Epithelial cell of prostate (primary cell): ENCODE measurements at regions not wholly inside any gene's neighbourhood (a gene's known extent, or its start where the extent isn't known, plus 50 kb on each side); places are given as distances from the start of the nearest gene placed in this dataset.
"Not testable (repeated sequence)": the region's sequence is repeated elsewhere in the genome, so short reads cannot be mapped to it uniquely, and the experiment has no call there.

ENCODE experiments used
- DNase-seq: peaks from one replicate; pipeline ENCODE4 v3.0.0-alpha.2; 2011; ENCODE audit warnings: low read depth, low spot score
- H3K27ac ChIP-seq: fragments of 450-650 bp; 2 replicates; pipeline ENCODE4 v1.5.1; 2017; ENCODE audit warnings: mild to moderate bottlenecking

DNA sequence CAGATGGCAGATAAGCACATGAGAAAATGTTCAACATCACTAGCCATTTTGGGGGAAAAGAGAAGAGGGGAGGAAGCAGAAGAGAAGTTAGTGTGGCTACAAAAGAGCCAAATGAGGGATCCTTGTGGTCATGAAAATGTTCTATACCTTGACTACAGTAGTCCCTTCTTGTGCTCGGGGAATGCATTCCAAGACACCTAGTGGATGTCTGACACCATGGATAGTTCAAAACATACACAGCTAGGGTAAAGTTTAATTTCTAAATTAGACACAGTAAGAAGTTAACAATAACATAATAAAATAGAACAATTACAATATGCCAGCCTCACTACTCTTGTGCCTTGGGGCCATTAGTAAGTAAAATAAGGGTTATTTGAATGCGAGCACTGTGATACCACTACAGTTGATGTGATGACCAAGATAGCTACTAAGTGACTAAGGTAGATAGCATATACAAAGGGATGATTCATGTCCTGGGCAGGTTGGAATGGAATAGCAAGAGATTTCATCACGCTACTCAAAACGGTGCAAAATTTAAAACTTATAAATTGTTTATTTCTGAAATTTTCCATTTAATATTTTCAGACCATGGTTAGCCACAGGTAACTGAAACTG is 344.1 kb downstream of the NR2F1-AS1 start:
- peak; percentile 12 for DNase-seq
- H3K27ac ChIP-seq: peak overlapping the region; percentile 9

DNA sequence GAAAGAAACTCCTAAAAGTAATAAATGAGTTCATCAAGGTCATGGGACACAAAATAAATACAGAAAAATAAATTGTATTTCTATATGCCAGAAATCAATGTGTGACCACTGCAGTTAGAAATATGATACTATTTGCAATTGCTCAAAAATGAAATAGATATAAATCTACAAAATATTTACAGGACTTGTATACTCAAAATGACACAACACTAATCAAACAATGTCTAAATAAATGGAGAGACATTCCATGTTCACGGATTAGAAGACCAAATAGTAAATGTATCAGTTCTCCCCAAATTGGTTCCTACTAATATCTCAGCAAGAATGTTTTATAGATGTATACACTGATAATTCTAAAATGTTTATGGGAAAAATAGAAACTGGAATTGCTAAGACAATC is 345.3 kb downstream of the NR2F1-AS1 start:
- DNase-seq: no peak
- no peak overlapping the region for H3K27ac ChIP-seq

DNA sequence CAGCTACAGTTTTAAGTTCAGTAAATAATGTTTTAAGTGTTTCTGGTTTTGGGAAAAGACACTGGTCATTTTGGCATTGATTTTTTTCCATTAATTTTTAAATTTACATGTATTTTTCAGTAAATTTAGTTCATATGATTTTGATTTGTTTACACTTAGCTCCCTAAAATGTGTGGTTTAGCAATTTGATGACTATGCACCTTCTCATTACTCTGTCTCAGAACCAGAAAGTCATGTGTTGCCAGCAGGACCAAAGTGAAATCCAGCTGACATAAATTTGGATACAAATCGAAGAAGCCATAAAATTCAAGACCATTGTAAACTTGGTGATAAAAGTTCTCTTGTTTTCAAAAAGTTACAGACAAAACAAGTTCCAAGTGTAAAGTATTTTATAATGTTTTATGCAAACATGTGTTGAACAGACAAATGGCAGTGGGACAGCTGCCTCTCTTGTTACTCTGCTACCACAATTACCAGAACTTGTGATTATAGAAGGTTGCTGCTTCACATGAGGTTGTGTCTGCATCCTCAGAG is 354.8 kb downstream of the NR2F1-AS1 start:
- no peak for DNase-seq
- H3K27ac ChIP-seq: no peak overlapping the region

GRCh38 chr5:93225748-93226147 is 355.3 kb downstream of the NR2F1-AS1 start:
- no peak overlapping the region for H3K27ac ChIP-seq
- no peak for DNase-seq

DNA sequence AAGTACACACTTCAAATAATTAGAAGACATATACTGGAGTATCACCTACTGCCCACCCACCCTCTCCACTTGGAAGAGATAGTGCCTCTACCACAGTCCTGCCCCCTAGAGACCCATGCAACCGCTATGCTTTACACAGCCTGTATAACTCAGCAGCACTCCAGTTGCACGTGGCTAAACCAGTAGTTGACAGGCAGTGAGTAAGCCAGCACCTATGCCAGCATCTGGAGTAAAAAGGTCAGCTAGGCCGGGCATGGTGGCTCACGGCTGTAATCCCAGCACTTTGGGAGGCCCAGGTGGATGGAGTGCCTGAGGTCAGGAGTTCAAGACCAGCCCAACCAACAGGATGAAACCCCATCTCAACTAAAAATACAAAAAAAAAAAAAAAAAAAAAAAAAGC is 356.4 kb downstream of the NR2F1-AS1 start:
- DNase-seq: no peak
- no peak overlapping the region for H3K27ac ChIP-seq

- DNase-seq: no peak
- no peak overlapping the region for H3K27ac ChIP-seq
These were observed 359.2 kb downstream of the NR2F1-AS1 start for GRCh38 chr5:93221773-93222172.

DNA sequence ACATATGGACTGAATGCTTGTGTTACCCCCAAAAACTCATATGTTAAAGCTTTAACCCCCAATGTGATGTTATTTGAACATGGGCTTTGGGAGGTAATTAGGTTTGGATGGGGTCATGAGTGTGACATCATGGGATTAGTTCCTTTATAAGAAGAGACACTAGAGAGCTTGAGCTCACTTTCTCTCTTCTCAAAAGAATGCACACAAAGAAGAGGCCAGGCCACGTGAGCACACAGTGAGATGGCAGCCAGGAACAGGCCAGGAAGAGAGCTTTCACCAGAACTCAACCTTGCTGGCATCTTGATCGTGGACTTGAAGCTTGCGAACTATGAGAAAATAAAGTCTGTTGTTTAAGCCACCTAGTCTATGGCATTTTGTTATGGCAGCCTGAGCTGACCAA is 360.6 kb downstream of the NR2F1-AS1 start:
- no peak overlapping the region for H3K27ac ChIP-seq
- DNase-seq: no peak

GRCh38 chr5:93219641-93220145 is 361.3 kb downstream of the NR2F1-AS1 start:
- DNase-seq: no peak
- H3K27ac ChIP-seq: no peak overlapping the region

DNA sequence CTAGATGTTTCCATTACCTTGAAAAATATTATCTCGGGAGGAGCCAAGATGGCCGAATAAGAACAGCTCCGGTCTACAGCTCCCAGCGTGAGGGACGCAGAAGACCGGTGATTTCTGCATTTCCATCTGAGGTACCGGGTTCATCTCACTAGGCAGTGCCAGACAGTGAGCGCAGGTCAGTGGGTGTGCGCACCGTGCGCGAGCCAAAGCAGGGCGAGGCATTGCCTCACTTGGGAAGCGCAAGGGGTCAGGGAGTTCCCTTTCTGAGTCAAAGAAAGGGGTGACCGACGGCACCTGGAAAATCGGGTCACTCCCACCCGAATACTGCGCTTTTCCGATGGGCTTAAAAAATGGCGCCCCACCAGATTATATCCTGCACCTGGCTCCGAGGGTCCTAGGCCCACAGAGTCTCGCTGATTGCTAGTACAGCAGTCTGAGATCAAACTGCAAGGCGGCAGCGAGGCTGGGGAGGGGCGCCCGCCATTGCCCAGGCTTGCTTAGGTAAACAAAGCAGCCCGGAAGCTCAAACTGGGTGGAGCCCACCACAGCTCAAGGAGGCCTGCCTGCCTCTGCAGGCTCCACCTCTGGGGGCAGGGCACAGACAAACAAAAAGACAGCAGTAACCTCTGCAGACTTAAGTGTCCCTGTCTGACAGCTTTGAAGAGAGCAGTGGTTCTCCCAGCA is 367.8 kb downstream of the NR2F1-AS1 start:
- not testable (repeated sequence) for H3K27ac ChIP-seq, DNase-seq

- no peak overlapping the region for H3K27ac ChIP-seq
- DNase-seq: no peak
These were observed 371.5 kb downstream of the NR2F1-AS1 start for GRCh38 chr5:93209476-93209875.

DNA sequence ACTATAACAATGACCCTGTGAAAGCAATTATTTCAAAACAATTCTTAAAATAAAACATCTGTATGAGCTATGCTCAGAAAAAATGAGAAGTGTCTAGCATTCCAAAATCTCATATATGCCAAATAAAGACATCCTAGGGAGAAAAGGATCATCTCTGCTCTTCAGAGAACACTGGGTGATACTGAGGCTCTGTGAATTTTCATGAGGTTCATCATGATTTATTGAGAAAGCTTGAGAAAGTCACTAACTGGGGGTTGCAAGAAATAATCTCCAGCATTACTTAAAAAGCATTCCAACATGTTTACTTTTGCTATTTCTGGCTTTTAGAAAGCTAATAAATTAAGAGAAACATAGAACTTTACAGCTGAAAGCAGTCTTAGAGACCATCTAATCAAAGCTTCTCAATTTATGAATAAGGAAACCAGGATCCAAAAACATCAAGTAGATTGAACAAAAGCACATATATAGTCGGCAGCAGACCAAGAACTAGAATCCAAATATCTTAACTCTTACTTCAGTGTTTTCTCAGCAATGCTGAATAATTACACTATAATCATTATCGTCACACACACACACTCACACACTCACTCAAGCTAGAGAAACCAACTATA is 372.8 kb downstream of the NR2F1-AS1 start:
- no peak overlapping the region for H3K27ac ChIP-seq
- DNase-seq: no peak

DNA sequence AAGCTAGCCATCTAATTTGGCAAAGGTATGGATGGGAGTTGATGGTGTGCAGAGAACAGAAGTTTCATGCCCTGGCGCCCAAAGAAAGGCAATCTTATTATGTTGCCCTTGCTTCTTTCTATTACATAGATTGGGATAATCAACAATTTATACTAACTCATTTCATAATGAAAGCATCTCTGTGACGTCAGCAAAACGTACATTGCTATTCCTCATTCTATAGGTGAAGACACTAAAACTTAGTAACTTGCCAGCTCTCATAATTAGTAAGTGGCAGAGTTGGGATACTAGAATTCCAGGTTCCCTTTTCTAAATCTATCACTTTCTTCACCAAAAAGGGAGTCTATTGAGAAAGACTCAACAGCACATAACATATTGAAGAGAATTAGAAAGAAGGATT is 374.8 kb downstream of the NR2F1-AS1 start:
- H3K27ac ChIP-seq: no peak overlapping the region
- no peak for DNase-seq

GRCh38 chr5:93201061-93201460 is 380.0 kb downstream of the NR2F1-AS1 start:
- no peak for DNase-seq
- H3K27ac ChIP-seq: no peak overlapping the region

DNA sequence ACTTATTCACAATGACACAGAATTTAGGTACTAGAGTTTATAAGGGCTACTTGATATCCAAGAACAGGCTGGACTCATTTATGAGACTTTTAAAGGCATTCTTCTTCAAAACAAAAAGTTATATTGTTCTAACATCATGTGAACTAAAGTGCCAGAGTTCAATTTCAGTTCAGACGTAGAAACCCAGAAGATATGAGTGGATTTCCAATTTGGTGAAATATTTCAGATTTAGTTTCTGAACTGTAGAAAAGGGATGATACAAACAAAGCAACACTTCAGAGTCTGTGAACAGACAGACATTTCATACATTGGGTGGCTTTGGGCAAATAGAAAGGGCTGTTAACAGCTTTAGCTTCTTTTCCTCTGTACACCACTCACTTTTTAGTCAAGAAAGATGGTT is 384.0 kb downstream of the NR2F1-AS1 start:
- no peak for DNase-seq

DNA sequence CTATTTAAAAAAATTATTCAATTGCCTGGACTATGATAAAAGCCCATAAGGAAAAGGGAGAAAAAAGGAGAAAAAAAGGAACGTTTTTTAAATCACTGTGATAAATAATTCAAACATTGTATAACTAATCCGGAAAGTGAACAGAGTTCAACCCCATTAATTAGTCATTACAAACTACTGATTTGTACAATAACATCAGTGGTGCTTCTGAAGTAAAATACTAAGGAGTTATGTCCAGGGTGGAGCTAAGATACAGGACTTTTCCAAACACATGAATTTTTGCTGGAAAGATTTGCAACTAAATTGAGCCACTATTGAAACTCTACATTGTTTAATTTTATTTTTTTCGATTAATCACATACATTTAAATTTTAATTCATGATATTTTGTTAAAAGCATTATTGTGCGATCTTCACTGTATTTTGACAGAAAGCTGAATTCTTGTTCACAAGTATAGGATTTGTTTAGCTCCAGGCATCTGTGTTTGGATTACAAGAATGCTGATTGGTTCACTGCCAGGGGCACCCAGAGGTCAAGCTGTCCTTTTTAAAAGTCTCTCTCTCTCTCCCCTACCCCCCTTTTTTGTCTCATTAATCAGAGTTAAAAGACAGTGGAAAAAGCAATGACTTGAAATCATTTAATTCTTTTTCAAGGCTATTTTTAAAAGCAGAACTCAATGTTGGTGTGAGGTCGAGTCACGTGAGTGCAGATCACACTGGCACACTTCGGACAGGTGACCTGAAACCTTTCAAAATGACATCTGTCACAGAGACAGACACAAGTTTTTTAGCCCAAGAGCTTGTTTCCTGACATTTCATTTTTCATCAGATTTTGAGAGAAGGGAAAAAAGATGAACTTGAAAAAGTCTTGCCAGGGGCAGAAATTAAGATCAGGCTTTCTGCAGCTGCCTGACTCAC is 387.3 kb downstream of the NR2F1-AS1 start:
- DNase-seq: no peak
- no peak overlapping the region for H3K27ac ChIP-seq

More for the DNA sequence above, 384.0 kb downstream of the NR2F1-AS1 start:
- H3K27ac ChIP-seq: no peak overlapping the region

DNA sequence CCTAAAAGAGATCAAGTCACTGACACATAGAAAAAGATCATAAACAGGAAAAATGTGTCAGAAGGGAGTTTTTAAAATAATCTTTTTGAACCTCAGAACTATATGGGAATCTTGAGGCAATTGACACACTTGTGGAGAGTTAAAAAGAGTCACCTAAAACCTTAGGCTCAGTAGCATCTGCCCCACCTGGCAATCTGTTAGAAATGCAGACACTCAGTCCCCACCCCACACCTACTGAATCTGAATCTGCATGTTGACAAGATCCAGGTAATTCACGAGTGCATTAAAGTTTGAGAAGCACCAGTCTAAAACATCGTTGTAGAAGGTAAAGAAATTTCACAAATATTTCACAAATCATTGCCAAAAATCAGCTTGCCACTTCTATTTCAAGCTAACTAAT is 388.3 kb downstream of the NR2F1-AS1 start:
- peak overlapping the region; percentile 20 for H3K27ac ChIP-seq
- no peak for DNase-seq

DNA sequence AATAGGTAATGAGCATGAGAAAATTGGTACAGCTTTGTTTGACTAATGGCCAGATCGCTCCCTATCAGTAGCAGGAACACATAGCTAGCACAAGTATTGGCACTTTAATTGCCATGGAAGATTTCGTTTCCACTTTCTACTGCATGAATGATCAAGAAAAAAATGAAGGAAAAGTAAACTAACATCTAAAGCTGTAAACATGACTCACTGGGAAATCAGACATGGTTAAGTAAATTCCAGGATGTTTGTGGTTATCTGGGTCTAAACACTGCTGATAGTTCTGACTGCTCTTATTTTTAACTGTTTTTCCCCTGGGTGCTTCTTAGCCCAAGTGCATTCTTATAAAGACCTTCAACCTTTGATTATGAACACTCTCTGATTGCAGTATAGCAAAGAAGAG is 388.9 kb downstream of the NR2F1-AS1 start:
- peak overlapping the region; percentile 20 for H3K27ac ChIP-seq
- DNase-seq: peak; percentile 33

DNA sequence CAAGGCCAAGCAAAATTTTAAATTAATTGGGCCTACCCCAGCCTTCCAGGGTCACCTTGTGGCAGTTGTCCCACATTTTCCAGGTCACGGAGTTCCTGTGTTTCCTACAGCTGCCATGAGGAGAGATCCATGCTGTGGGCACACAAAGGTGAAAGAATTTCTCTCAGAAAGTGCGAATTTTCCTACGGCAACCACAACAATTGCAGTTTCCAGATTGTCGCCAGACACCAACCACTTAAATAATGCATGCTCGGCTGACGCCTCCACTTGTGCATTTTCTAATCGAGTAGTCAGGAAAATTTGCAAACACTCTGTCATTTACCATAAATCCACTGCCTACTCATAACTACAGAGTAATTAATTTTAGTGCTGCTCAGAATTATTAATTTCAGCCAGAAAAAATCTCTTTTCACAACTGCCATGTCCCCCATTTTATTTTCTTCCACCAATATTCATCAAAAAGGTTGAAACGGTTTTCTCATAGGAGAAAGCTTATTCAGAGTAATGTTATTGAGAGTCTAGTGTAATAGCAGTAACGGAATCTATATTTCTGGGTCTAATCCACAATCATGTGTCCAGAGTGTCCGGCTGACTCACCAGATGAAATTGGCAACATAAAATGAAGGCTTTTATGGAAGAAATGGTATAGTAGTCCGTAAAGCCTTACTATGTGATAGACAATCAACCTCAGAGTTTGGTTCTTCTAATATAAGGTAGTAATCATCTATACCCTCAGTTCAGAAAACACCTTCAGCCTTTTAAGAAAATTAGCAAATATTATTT is 389.8 kb downstream of the NR2F1-AS1 start:
- DNase-seq: no peak

GRCh38 chr5:93189707-93190120 is 391.3 kb downstream of the NR2F1-AS1 start:
- DNase-seq: peak; percentile 93
- H3K27ac ChIP-seq: peak overlapping the region; percentile 24

More for the DNA sequence above, 389.8 kb downstream of the NR2F1-AS1 start:
- H3K27ac ChIP-seq: no peak overlapping the region
